Non-pigmented ciliary epithelial cell (primary cell): ENCODE measurements at regions not wholly inside any gene's neighbourhood (a gene's known extent, or its start where the extent isn't known, plus 50 kb on each side); places are given as distances from the start of the nearest gene placed in this dataset.
"Not testable (repeated sequence)": the region's sequence is repeated elsewhere in the genome, so short reads cannot be mapped to it uniquely, and the experiment has no call there.

ENCODE experiments used
- DNase-seq: peaks from one replicate; pipeline ENCODE4 v3.0.0-alpha.2; 2010; ENCODE audit warnings: low read depth

DNA sequence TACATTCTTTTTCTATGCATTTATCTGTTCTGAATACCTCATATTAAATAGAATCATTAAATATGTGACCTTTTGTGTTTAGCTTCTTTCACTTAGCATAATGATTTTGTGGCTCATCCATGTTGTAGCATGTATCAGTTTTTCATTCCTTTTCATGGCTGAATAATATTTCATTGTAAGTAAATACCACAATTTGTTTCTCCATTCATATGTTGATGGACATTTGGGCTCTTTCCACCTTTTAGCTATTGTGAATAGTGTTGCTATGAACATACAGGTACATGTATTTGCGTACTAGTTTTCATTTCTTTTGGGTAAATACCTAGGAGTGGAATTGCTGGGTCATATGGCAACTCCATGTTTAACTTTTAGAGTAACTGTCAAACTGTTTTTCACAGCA lies 85.1 kb downstream of the GNL3L start:
- DNase-seq, result no peak

DNA sequence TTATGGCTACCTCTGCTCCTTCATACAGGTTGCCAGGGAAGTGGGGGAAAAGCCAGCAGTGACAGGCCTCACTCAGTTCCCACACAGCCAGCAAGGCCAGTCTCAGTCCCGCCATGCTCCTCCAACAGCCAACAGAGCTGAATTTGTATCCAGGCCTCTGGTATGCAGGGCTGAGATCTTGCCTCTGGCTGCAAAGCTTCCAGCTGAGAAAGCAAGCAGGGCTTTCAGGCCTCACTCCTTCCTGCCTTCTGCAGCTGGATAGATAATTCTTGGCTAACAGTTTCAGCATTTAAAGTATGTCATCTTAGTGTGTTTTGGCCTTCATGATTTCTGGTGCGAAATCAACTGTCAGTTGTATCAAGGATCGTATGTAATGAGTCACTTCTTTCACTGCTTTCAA lies 103.6 kb downstream of the GNL3L start:
- peak; percentile 18 for DNase-seq

DNA sequence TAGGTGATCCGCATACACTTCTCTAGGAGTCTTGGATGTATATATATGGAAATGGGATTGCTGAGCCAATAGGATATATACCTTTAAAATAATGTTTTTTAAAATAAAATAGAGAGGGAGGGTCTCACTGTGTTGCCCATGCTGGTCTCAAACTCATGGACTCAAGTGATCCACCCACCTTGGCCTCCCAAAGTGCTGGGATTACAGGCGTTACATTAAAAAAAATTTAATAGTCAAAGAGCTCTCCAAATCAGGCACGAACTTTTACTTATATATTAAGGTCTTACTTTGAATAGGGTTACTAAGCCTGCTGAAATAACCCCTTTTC lies 109.0 kb downstream of the GNL3L start:
- no peak for DNase-seq

DNA sequence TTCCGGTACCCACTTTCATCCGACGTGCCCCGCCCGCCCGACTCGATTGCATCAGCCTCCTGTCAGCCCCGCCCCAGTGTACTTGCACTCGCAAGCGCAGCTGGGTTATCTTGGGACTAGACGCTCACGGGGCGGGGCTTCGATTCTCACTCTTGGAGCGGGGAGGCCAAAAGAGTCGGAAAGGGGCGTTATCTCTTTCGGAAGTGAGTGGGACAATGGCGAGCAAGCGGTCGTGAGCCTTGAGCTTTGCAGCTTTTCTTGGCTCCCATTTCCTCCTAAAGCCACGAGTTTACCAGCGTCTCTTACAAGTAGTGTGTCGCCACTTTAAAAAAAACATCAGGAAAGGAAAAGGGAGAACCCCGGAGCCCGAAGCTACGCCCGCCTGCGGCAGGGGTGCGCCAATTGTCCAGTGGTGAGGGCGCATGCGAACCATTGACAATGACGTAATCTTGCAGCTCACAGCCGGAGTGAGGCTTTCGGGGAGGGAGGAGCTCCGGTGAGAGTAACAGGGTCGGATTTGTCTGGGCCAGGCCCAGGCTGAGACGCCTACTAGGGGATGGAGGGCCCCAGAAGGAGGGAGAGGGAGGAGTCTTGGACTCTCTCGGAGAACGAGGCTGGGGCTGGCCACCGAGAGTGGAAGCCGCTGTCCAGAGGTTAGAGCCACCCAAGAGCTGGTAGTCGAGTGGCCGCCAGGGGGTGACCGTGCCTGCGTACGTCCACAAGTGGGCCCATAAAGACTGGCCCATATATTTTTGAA lies 109.5 kb downstream of the GNL3L start:
- peak; percentile 87 for DNase-seq

DNA sequence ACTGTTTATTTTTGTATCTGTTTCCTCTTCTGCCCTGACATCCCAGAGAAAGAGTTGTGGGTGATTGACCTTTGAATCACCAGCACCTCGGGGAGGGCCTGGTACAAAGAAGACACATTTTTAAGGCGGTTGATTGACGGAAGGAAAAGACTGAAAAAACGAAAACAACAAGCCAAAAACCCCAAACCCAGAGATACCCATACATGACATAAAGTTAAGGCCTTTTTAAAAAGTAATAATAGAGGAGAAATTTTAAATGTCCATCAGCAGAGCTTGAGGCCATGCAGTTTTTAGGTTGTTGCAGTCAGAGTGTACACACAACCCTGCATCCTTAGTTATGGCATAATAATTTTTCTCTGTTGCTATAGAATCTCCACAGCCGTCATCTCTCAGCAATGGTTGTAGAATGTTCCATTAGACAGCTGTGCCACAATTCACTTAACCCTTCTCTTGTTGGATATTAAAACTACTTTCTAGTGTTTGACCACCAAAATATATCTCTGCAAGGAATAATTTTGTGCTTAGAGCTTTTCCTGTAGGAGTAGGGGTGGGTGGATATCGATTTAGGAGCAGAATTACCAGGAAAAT lies 110.2 kb downstream of the GNL3L start:
- DNase-seq, result no peak

DNA sequence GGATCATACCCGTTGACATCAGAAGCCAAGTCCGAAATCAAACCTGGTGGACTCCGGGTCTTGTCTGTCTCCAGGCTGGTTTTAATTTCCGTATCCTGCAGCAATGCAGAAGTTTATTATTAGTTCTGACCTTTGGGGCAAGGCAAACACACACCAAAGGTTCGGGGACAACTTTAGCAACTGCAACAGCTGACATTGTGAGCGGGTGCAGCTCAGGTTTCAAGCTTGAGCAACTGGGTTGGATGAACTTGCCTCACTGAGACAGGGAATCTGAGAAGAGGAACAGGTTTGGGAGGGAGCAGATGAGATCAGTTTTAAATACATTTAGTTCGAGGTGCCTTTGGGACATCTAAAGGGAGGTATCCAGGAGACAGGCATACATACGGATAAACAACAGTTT lies 110.7 kb downstream of the GNL3L start:
- DNase-seq, result no peak

DNA sequence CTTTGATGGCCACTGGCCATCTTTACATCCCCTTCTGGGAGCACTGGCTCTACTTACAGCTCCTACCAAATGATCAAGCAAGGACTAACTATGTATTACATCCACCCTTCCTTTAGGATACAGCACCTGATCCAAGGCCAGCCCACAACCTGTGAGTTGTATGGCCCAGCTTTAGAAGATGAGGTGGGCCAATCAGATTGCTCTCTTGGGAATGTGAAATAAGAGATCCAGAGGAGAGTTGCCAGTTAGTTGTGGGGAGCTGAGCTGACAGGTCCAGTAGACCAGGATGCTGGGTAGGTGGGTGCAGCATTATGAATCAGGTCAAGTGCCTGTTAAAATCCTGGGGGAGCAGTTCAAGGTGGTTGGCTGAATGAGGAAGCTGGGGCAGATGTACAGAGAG lies 111.5 kb downstream of the GNL3L start:
- no peak for DNase-seq

DNA sequence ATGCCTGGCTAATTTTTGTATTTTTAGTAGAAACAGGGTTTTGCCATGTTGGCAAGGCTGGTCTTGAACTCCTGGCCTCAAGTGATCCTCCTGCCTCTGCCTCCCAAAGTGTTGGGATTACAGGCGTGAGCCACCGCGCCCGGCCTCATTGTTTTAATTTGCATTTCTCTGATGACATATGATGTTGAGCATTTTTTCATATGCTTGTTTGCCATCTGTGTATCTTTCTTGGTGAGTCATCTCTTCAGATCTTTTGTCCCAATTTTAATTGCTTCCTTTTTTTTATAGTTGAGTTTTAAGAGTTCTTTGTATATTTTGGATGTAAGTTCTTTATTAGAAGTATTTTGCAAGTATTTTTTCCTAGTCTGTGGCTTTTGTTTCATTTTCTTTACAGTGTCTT lies 117.6 kb downstream of the GNL3L start:
- not testable (repeated sequence) for DNase-seq

DNA sequence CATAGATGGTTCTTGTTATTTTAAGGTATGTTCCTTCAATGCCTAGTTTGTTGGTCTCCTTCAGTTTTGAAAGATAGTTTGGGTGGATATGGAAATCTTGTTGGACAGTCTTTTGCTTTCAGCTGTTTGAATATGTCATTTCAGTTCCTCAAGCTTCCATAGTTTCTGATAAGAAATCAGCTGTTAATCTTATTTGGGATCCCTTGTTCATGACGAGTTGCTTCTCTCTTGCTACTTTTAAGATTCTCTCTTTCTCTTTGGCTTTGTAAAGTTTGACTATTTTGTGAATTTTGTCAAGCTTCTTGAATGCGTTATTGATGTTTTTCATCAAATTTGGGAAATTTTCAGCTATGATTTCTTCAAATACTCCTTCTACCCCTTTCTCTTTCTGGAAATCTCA lies 129.5 kb downstream of the GNL3L start:
- no peak for DNase-seq

DNA sequence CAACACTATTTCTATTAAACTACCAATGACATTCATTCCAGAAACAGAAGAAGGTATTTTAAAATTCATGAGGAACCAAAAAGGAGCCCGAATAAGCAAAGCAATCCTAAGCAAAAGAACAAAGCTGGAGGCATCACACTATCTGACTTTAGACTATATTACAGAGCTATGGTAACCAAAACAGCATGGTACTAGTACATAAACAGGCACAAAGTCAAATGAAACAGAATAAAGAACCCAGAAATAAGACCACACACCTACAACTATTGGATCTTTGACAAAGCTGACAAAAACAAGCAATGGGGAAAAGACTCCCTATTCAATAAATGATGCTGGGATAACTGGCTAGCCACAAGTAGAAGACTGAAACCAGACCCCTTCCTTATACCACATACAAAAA lies 122.3 kb downstream of the ITIH6 start:
- DNase-seq, result no peak

DNA sequence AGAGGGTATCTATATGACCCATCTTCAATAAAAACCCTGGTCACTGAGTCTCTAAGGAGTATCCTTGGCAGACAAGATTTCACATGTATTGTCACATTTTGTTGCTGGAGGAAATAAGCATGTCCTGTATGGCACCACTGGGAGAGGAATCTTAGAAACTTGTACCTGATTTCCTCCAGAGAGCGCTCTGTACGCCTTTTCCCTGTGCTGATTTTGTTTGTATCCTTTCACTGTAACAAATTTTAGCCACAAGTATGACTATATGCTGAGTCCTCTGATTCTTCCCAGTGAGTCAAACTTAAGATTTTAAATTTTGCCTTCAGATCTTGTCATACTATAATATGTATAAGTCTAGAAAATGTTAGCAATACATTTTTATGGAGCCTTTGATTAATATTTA lies 102.8 kb downstream of the ITIH6 start:
- no peak for DNase-seq

DNA sequence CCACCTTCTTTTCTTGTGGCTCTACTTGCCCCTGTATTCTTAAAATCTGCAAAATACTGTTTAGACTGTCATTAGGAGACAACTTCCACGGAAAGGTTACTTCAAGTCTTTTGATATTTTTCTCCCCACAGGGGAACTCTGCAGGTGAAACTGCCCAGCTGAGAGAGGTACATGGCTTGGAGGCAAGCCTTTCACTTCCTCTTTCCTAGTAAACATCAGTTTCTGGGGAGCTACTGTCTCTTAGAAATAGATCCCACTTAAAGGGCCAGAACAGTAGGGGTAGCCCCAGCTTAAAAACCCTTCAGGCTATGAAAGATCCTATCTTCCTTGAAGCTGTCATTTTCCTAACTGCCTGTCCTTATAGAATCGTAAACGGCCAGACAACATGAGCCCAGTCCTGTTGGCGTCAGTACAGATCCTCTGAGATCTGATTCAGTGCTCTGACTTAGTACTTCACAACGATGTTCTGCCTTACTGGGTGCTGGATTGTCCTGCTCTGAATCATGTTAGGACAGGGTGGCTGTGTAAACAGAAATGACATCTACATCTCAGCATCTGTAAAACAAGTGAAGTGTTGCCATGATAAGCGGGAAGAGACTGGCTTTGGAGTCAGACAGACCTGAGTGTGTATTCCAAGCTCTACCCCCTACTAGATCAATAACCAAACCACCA lies 102.1 kb downstream of the ITIH6 start:
- no peak for DNase-seq
